ENCODE measurements at regions not wholly inside any gene's neighbourhood (a gene's known extent, or its start where the extent isn't known, plus 50 kb on each side); places are given as distances from the start of the nearest gene placed in this dataset.
"Not testable (repeated sequence)": the region's sequence is repeated elsewhere in the genome, so short reads cannot be mapped to it uniquely, and the experiment has no call there.

- no peak overlapping the region for H3K27ac ChIP-seq (ENCODE audit: low read length)
- no peaks in the 10 kb centered on the region for H3K9me3 ChIP-seq (ENCODE audit: control insufficient read depth in 1 of 2, low read length in 2 of 2)
- H3K36me3 ChIP-seq (ENCODE audit: control insufficient read depth in 1 of 2, insufficient read depth in 2 of 2, low read length in 2 of 2) = no peaks in the 10 kb centered on the region
These were observed 602.4 kb upstream of the CLINT1 start for GRCh38 chr5:158461240-158461854.

GRCh38 chr5:158458086-158458485 lies 599.1 kb upstream of the CLINT1 start:
- Histone ChIP-seq H3K27me3 (ENCODE audit: low read depth, low read length) (no peaks in the 10 kb centered on the region), H3K4me1 (ENCODE audit: control insufficient read depth in 1 of 2, insufficient read depth in 2 of 2, low read length in 2 of 2) (peaks cover 0 to 13% of the 10 kb centered on the region in 2 donors), H3K9me3 (ENCODE audit: control insufficient read depth in 1 of 2, low read length in 2 of 2) (no peaks in the 10 kb centered on the region), H3K27ac (ENCODE audit: low read length) (no peak overlapping the region), H3K36me3 (ENCODE audit: control insufficient read depth in 1 of 2, insufficient read depth in 2 of 2, low read length in 2 of 2) (no peaks in the 10 kb centered on the region), H3K4me3 (ENCODE audit: low read depth in 1 of 2, low read length in 2 of 2) (no peak overlapping the region)

More at GRCh38 chr5:158461240-158461854, 602.4 kb upstream of the CLINT1 start:
- no peak overlapping the region for H3K4me3 ChIP-seq (ENCODE audit: low read depth in 1 of 2, low read length in 2 of 2)
- peaks cover 0 to 26% of the 10 kb centered on the region in 2 donors for H3K4me1 ChIP-seq (ENCODE audit: control insufficient read depth in 1 of 2, insufficient read depth in 2 of 2, low read length in 2 of 2)
- H3K27me3 ChIP-seq (ENCODE audit: low read depth, low read length) = no peaks in the 10 kb centered on the region

- Histone ChIP-seq H3K27me3 (ENCODE audit: low read depth, low read length) (no peaks in the 10 kb centered on the region), H3K27ac (ENCODE audit: low read length) (no peak overlapping the region)
These were observed 597.8 kb upstream of the CLINT1 start for GRCh38 chr5:158456756-158457155.

GRCh38 chr5:158456241-158456640 lies 597.3 kb upstream of the CLINT1 start:
- no peaks in the 10 kb centered on the region for H3K27me3 ChIP-seq (ENCODE audit: low read depth, low read length)
- H3K27ac ChIP-seq (ENCODE audit: low read length) = no peak overlapping the region
- H3K4me3 ChIP-seq (ENCODE audit: low read depth in 1 of 2, low read length in 2 of 2) = no peak overlapping the region
- H3K9me3 ChIP-seq (ENCODE audit: control insufficient read depth in 1 of 2, low read length in 2 of 2) = no peaks in the 10 kb centered on the region
- H3K36me3 ChIP-seq (ENCODE audit: control insufficient read depth in 1 of 2, insufficient read depth in 2 of 2, low read length in 2 of 2) = no peaks in the 10 kb centered on the region
- peaks cover 0 to 3% of the 10 kb centered on the region in 2 donors for H3K4me1 ChIP-seq (ENCODE audit: control insufficient read depth in 1 of 2, insufficient read depth in 2 of 2, low read length in 2 of 2)

More at GRCh38 chr5:158456756-158457155, 597.8 kb upstream of the CLINT1 start:
- Histone ChIP-seq H3K9me3 (ENCODE audit: control insufficient read depth in 1 of 2, low read length in 2 of 2) (no peaks in the 10 kb centered on the region), H3K4me3 (ENCODE audit: low read depth in 1 of 2, low read length in 2 of 2) (no peak overlapping the region), H3K4me1 (ENCODE audit: control insufficient read depth in 1 of 2, insufficient read depth in 2 of 2, low read length in 2 of 2) (peaks cover 0 to 2% of the 10 kb centered on the region in 2 donors), H3K36me3 (ENCODE audit: control insufficient read depth in 1 of 2, insufficient read depth in 2 of 2, low read length in 2 of 2) (no peaks in the 10 kb centered on the region)

DNA sequence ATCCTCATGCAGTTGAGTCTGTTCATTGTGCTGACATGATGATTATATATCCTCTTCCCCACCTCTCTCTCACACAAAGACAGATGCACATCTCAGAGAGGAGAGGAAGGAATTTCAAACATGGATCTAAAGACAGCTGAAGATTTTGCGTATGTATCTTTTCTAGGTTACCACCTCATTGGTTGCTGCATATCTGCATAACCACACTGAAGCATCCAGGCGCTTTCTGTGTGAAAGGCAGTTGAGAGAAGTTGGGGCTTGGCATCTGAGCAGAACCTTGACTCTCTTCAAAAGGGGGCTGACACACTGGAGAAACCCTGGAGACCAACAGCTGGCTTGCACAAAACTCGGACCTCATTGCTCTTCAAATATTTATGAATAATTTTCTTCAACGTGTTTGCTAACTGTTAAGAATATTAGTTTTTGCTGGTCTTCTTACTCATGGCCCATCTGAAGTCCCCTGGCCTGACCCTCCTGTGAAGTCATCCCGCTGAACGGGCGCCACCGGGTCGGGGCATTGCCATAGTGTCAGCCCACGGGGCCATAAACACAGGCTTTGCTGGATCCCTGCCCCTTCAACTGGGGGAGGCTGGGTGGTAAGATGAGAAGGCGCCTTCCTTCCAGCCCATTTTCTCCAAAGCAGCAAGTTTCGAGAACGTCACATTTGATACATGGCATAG lies 593.2 kb upstream of the CLINT1 start:
- no peak overlapping the region for H3K27ac ChIP-seq (ENCODE audit: low read length)
- H3K9me3 ChIP-seq (ENCODE audit: control insufficient read depth in 1 of 2, low read length in 2 of 2) = no peaks in the 10 kb centered on the region
- peaks cover 0 to 3% of the 10 kb centered on the region in 2 donors for H3K4me1 ChIP-seq (ENCODE audit: control insufficient read depth in 1 of 2, insufficient read depth in 2 of 2, low read length in 2 of 2)
- no peak overlapping the region for H3K4me3 ChIP-seq (ENCODE audit: low read depth in 1 of 2, low read length in 2 of 2)
- H3K36me3 ChIP-seq (ENCODE audit: control insufficient read depth in 1 of 2, insufficient read depth in 2 of 2, low read length in 2 of 2) = no peaks in the 10 kb centered on the region
- no peaks in the 10 kb centered on the region for H3K27me3 ChIP-seq (ENCODE audit: low read depth, low read length)

- Histone ChIP-seq H3K27ac (ENCODE audit: low read length) (no peak overlapping the region), H3K36me3 (ENCODE audit: control insufficient read depth in 1 of 2, insufficient read depth in 2 of 2, low read length in 2 of 2) (no peaks in the 10 kb centered on the region), H3K4me1 (ENCODE audit: control insufficient read depth in 1 of 2, insufficient read depth in 2 of 2, low read length in 2 of 2) (peaks cover 0 to 3% of the 10 kb centered on the region in 2 donors), H3K4me3 (ENCODE audit: low read depth in 1 of 2, low read length in 2 of 2) (no peak overlapping the region), H3K27me3 (ENCODE audit: low read depth, low read length) (no peaks in the 10 kb centered on the region), H3K9me3 (ENCODE audit: control insufficient read depth in 1 of 2, low read length in 2 of 2) (no peaks in the 10 kb centered on the region)
These were observed 592.5 kb upstream of the CLINT1 start for GRCh38 chr5:158451203-158451992.

DNA sequence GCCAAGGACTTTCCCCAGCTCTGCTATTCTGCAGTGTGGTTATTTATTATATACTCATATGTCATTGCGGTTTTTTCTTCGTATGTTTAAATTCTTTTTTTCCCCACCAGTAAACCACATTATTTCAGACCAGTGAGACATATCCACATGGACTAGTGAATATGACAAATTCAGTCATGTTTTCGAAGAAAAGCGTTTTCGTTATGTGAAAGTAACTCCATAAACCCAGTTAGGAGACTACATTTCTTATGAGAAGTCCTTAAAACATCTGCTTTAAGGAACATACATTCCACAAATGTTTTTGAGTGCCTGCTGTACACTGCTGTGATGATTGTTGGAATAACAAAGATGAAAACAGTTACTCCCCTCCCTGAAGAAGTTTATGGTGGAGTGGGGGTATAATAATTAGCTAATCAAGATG lies 591.8 kb upstream of the CLINT1 start:
- no peaks in the 10 kb centered on the region for H3K27me3 ChIP-seq (ENCODE audit: low read depth, low read length)
- H3K9me3 ChIP-seq (ENCODE audit: control insufficient read depth in 1 of 2, low read length in 2 of 2) = peaks cover 0 to 1% of the 10 kb centered on the region in 2 donors
- H3K4me3 ChIP-seq (ENCODE audit: low read depth in 1 of 2, low read length in 2 of 2) = no peak overlapping the region
- H3K36me3 ChIP-seq (ENCODE audit: control insufficient read depth in 1 of 2, insufficient read depth in 2 of 2, low read length in 2 of 2) = no peaks in the 10 kb centered on the region
- H3K27ac ChIP-seq (ENCODE audit: low read length) = no peak overlapping the region
- H3K4me1 ChIP-seq (ENCODE audit: control insufficient read depth in 1 of 2, insufficient read depth in 2 of 2, low read length in 2 of 2) = peaks cover 0 to 3% of the 10 kb centered on the region in 2 donors

DNA sequence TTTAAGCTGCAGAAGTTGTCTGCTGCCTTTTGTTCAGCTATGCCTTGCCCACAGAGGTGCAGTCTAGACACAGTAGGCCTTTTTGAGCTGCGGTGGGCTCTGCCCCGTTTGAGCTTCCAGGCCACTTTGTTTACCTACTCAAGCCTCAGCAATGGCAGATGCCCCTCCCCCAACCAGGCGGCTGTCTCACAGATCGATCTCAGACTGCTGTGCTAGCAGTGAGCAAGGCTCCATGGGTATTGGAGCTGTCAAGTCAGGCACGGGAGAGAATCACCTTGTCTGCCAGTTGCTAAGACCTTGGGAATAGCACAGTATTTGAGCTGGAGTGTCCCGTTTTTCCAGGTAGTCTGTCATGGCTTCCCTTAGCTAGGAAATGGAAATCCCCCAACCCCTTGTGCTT lies 587.8 kb upstream of the CLINT1 start:
- H3K27me3 ChIP-seq (ENCODE audit: low read depth, low read length); H3K4me1 ChIP-seq (ENCODE audit: control insufficient read depth in 1 of 2, insufficient read depth in 2 of 2, low read length in 2 of 2); H3K36me3 ChIP-seq (ENCODE audit: control insufficient read depth in 1 of 2, insufficient read depth in 2 of 2, low read length in 2 of 2); H3K27ac ChIP-seq (ENCODE audit: low read length); H3K4me3 ChIP-seq (ENCODE audit: low read depth in 1 of 2, low read length in 2 of 2); H3K9me3 ChIP-seq (ENCODE audit: control insufficient read depth in 1 of 2, low read length in 2 of 2): not testable (repeated sequence)

- not testable (repeated sequence) for H3K27me3 ChIP-seq (ENCODE audit: low read depth, low read length); H3K36me3 ChIP-seq (ENCODE audit: control insufficient read depth in 1 of 2, insufficient read depth in 2 of 2, low read length in 2 of 2); H3K9me3 ChIP-seq (ENCODE audit: control insufficient read depth in 1 of 2, low read length in 2 of 2); H3K4me1 ChIP-seq (ENCODE audit: control insufficient read depth in 1 of 2, insufficient read depth in 2 of 2, low read length in 2 of 2); H3K4me3 ChIP-seq (ENCODE audit: low read depth in 1 of 2, low read length in 2 of 2); H3K27ac ChIP-seq (ENCODE audit: low read length)
These were observed 580.3 kb upstream of the CLINT1 start for GRCh38 chr5:158439204-158439603.

GRCh38 chr5:158436271-158437065 lies 577.5 kb upstream of the CLINT1 start:
- Histone ChIP-seq H3K27ac (ENCODE audit: low read length) (no peak overlapping the region), H3K27me3 (ENCODE audit: low read depth, low read length) (no peaks in the 10 kb centered on the region), H3K4me1 (ENCODE audit: control insufficient read depth in 1 of 2, insufficient read depth in 2 of 2, low read length in 2 of 2) (no peaks in the 10 kb centered on the region), H3K36me3 (ENCODE audit: control insufficient read depth in 1 of 2, insufficient read depth in 2 of 2, low read length in 2 of 2) (no peaks in the 10 kb centered on the region), H3K9me3 (ENCODE audit: control insufficient read depth in 1 of 2, low read length in 2 of 2) (no peaks in the 10 kb centered on the region), H3K4me3 (ENCODE audit: low read depth in 1 of 2, low read length in 2 of 2) (no peak overlapping the region)

DNA sequence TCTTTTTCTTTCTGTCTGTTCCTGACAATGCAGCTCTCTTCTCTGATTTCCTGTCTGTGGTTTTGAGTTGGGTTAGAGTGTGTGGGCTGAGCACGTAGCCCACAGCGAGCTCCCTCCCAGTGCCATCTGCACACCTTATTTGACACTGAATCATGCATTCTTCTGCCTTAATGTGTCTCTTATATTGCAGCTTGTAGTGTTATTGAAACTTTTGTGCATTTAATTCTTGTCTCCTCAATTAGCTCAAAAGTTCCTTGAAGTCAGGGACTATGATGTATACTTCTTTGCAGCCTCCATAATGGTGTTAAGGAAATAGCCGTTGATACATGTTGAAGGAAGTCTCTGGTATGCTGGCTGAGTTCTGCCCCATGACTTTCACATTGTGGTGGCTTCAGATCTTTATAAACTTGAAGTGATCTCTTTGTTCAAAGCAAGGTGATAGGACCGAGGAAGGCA lies 576.2 kb upstream of the CLINT1 start:
- Histone ChIP-seq H3K4me3 (ENCODE audit: low read depth in 1 of 2, low read length in 2 of 2) (no peak overlapping the region), H3K27me3 (ENCODE audit: low read depth, low read length) (no peaks in the 10 kb centered on the region), H3K9me3 (ENCODE audit: control insufficient read depth in 1 of 2, low read length in 2 of 2) (no peaks in the 10 kb centered on the region), H3K36me3 (ENCODE audit: control insufficient read depth in 1 of 2, insufficient read depth in 2 of 2, low read length in 2 of 2) (no peaks in the 10 kb centered on the region), H3K27ac (ENCODE audit: low read length) (no peak overlapping the region), H3K4me1 (ENCODE audit: control insufficient read depth in 1 of 2, insufficient read depth in 2 of 2, low read length in 2 of 2) (peaks cover 0 to 3% of the 10 kb centered on the region in 2 donors)
